Neural progenitor cell (in vitro differentiated cells): ENCODE measurements at regions not wholly inside any gene's neighbourhood (a gene's known extent, or its start where the extent isn't known, plus 50 kb on each side); places are given as distances from the start of the nearest gene placed in this dataset.

Source experiments
- DNase-seq: peaks from one replicate; pipeline ENCODE4 v3.0.0-alpha.2; 2016; ENCODE audit warnings: low spot score
- H2AFZ ChIP-seq: fragments of 200-600 bp; sonication (generic); replicated peaks from 2 replicates; pipeline ENCODE4 v1.6.1; 2016; ENCODE audit warnings: antibody characterized with exemption
- H3F3A ChIP-seq: fragments of 200-600 bp; sonication (generic); 2 replicates; pipeline ENCODE4 v1.6.1; 2016; ENCODE audit warnings: antibody characterized with exemption, low read depth
- H3K27ac ChIP-seq: fragments of 200-600 bp; sonication (generic); 2 replicates; pipeline ENCODE4 v1.5.1; 2016; ENCODE audit warnings: mild to moderate bottlenecking
- H3K27me3 ChIP-seq: fragments of 200-600 bp; sonication (generic); 2 replicates; pipeline ENCODE4 v1.6.1; 2016; ENCODE audit warnings: mild to moderate bottlenecking, moderate library complexity
- H3K36me3 ChIP-seq: fragments of 200-600 bp; sonication (generic); 2 replicates; pipeline ENCODE4 v1.5.1; 2016
- H3K4me1 ChIP-seq: fragments of 200-600 bp; sonication (generic); 2 replicates; pipeline ENCODE4 v1.6.1; 2016; ENCODE audit warnings: mixed run types
- H3K4me2 ChIP-seq: fragments of 200-600 bp; sonication (generic); 2 replicates; pipeline ENCODE4 v1.6.1; 2016
- H3K4me3 ChIP-seq: fragments of 200-600 bp; sonication (generic); 2 replicates; pipeline ENCODE4 v1.5.1; 2016
- H3K79me2 ChIP-seq: fragments of 200-600 bp; sonication (generic); 2 replicates; pipeline ENCODE4 v1.6.1; 2016; ENCODE audit warnings: low read depth
- H3K9ac ChIP-seq: fragments of 200-600 bp; sonication (generic); 2 replicates; pipeline ENCODE4 v1.6.1; 2016
- H3K9me3 ChIP-seq: fragments of 200-600 bp; sonication (generic); 2 replicates; pipeline ENCODE4 v1.5.1; 2016; ENCODE audit warnings: low read depth
- H4K20me1 ChIP-seq: fragments of 200-600 bp; sonication (generic); 2 replicates; pipeline ENCODE4 v1.6.1; 2016; ENCODE audit warnings: low read depth
- H3K27ac Mint-ChIP-seq: 3 replicates; pipeline ENCODE4 v1.8.0; 2021; ENCODE audit warnings: mixed read lengths
- H3K27me3 Mint-ChIP-seq: 2 replicates; pipeline ENCODE4 v1.8.0; 2022; ENCODE audit warnings: low read depth, mild to moderate bottlenecking, inconsistent platforms, moderate library complexity, mixed read lengths; ENCODE audit not compliant: insufficient read depth
- H3K36me3 Mint-ChIP-seq: 3 replicates; pipeline ENCODE4 v1.8.0; 2021; ENCODE audit warnings: mixed read lengths
- H3K4me1 Mint-ChIP-seq: 3 replicates; pipeline ENCODE4 v1.8.0; 2021; ENCODE audit warnings: mixed read lengths
- H3K4me3 Mint-ChIP-seq: 3 replicates; pipeline ENCODE4 v1.8.0; 2021; ENCODE audit warnings: mild to moderate bottlenecking, moderate library complexity, mixed read lengths
- H3K9me3 Mint-ChIP-seq: 3 replicates; pipeline ENCODE4 v1.8.0; 2020; ENCODE audit warnings: mixed read lengths
- EZH2 ChIP-seq: fragments of 200-600 bp; sonication (generic); IDR thresholded peaks from 2 replicates; pipeline ENCODE4 v1.6.1; 2017; ENCODE audit warnings: antibody characterized with exemption, mild to moderate bottlenecking, moderate library complexity
- EZH2phosphoT487 ChIP-seq: fragments of 200-600 bp; sonication (generic); IDR thresholded peaks from 2 replicates; pipeline ENCODE4 v1.6.1; 2017; ENCODE audit warnings: antibody characterized with exemption
- TF ChIP-seq, protein P1 (sequence below): fragments of 200-600 bp; sonication (generic); IDR thresholded peaks from 2 replicates; pipeline ENCODE4 v1.5.1; 2017; ENCODE audit warnings: antibody characterized with exemption, mild to moderate bottlenecking

DNA sequence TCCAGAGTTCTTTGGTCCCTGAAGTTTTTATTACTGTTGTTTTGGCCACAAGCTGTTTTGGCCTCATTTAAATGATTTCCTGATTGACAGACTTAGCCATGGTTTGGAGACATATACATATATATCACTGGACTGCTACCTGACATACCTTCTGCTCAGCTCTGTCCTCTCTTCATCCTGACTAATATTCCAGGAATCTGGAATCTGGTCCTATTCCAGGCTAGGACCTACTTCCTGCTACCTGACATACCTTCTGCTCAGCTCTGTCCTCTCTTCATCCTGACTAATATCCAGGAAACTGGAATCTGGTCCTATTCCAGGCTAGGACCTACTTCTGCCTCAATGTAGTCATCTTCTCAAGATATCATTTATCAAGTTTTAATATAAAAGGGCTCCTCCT is 724.4 kb upstream of the ROBO1 start:
- H3K4me3 ChIP-seq: no peak overlapping the region
- TF ChIP-seq EZH2phosphoT487: no peak
- TF ChIP-seq, protein P1, sequence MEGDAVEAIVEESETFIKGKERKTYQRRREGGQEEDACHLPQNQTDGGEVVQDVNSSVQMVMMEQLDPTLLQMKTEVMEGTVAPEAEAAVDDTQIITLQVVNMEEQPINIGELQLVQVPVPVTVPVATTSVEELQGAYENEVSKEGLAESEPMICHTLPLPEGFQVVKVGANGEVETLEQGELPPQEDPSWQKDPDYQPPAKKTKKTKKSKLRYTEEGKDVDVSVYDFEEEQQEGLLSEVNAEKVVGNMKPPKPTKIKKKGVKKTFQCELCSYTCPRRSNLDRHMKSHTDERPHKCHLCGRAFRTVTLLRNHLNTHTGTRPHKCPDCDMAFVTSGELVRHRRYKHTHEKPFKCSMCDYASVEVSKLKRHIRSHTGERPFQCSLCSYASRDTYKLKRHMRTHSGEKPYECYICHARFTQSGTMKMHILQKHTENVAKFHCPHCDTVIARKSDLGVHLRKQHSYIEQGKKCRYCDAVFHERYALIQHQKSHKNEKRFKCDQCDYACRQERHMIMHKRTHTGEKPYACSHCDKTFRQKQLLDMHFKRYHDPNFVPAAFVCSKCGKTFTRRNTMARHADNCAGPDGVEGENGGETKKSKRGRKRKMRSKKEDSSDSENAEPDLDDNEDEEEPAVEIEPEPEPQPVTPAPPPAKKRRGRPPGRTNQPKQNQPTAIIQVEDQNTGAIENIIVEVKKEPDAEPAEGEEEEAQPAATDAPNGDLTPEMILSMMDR: no peak
- no peak for TF ChIP-seq EZH2
- H3K9ac ChIP-seq: no peak overlapping the region
- no peaks in the 10 kb centered on the region for H3K36me3 Mint-ChIP-seq
- no peak overlapping the region for H3K27ac ChIP-seq
- no peaks in the 10 kb centered on the region for H3K27me3 Mint-ChIP-seq
- no peak for DNase-seq
- no peak overlapping the region for H3K4me3 Mint-ChIP-seq
- no peak overlapping the region for H3K27ac Mint-ChIP-seq
- no peaks in the 10 kb centered on the region for H3K79me2 ChIP-seq
- no peak overlapping the region for H2AFZ ChIP-seq
- H3K4me1 Mint-ChIP-seq: no peaks in the 10 kb centered on the region
- H3K4me2 ChIP-seq: no peak overlapping the region
- H3K36me3 ChIP-seq: no peaks in the 10 kb centered on the region
- H4K20me1 ChIP-seq: no peaks in the 10 kb centered on the region
- no peaks in the 10 kb centered on the region for H3K27me3 ChIP-seq
- H3K4me1 ChIP-seq: no peaks in the 10 kb centered on the region
- no peaks in the 10 kb centered on the region for H3F3A ChIP-seq
- H3K9me3 ChIP-seq: no peaks in the 10 kb centered on the region
- H3K9me3 Mint-ChIP-seq: no peaks in the 10 kb centered on the region

DNA sequence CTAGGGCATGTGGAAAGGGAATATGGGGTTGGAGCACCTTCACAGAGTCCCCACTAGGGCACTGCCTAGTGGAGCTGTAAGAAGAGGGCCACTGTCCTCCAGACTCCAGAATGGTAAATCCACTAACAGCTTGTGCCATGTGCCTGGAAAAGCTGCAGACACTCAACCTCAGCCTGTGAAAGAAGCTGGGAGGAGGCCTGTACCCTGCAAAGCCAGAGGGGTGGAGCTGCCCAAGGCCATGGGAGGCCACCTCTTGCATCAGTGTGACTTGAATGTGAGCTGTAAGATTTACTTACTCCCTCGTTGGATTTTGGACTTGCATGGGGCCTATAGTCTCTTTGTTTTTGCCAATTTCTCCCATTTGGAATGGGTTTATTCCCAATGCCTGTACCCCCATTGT is 705.2 kb upstream of the ROBO1 start:
- Mint-ChIP-seq H3K9me3 (no peaks in the 10 kb centered on the region), H3K4me1 (no peaks in the 10 kb centered on the region), H3K27me3 (no peaks in the 10 kb centered on the region), H3K36me3 (no peaks in the 10 kb centered on the region), H3K27ac (no peak overlapping the region), H3K4me3 (no peak overlapping the region)
- H4K20me1 ChIP-seq: no peaks in the 10 kb centered on the region
- H2AFZ ChIP-seq: no peak overlapping the region
- no peak overlapping the region for H3K4me2 ChIP-seq
- DNase-seq: no peak
- H3F3A ChIP-seq: no peaks in the 10 kb centered on the region
- H3K9ac ChIP-seq: no peak overlapping the region
- H3K27me3 ChIP-seq: no peaks in the 10 kb centered on the region
- no peak overlapping the region for H3K4me3 ChIP-seq
- TF ChIP-seq EZH2phosphoT487: no peak
- no peak for TF ChIP-seq EZH2
- TF ChIP-seq, protein P1: no peak
- H3K9me3 ChIP-seq: no peaks in the 10 kb centered on the region
- H3K36me3 ChIP-seq: no peaks in the 10 kb centered on the region
- no peaks in the 10 kb centered on the region for H3K79me2 ChIP-seq
- H3K4me1 ChIP-seq: no peaks in the 10 kb centered on the region
- H3K27ac ChIP-seq: no peak overlapping the region

DNA sequence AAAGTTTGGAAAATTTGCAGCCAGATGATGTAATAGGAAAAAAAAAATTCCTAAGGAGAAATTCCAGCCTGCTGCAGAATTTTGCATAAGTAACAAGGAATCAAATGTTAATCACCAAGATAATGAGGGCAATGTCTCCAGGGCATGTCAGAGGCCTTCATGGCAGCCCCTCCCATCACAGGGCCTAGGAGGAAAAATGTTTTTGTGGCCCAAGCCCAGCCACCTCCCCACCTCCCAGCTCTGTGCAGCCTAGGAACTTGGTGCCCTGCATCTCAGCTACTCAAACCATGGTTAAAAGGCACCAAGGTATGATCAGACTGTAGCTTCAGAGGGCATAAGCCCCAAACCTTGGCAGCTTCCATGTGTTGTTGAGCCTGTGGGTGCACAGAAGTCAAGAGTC is 704.7 kb upstream of the ROBO1 start:
- Mint-ChIP-seq H3K27ac (no peak overlapping the region), H3K4me1 (no peaks in the 10 kb centered on the region), H3K27me3 (no peaks in the 10 kb centered on the region), H3K9me3 (no peaks in the 10 kb centered on the region), H3K4me3 (no peak overlapping the region), H3K36me3 (no peaks in the 10 kb centered on the region)
- Histone ChIP-seq H3K9me3 (no peaks in the 10 kb centered on the region), H2AFZ (no peak overlapping the region), H3K9ac (no peak overlapping the region), H3K36me3 (no peaks in the 10 kb centered on the region), H3K79me2 (no peaks in the 10 kb centered on the region), H3K4me3 (no peak overlapping the region), H3K27ac (no peak overlapping the region), H4K20me1 (no peaks in the 10 kb centered on the region), H3K4me2 (no peak overlapping the region), H3F3A (no peaks in the 10 kb centered on the region), H3K4me1 (no peaks in the 10 kb centered on the region), H3K27me3 (no peaks in the 10 kb centered on the region)
- TF ChIP-seq EZH2 (no peak), EZH2phosphoT487 (no peak)
- TF ChIP-seq, protein P1: no peak
- DNase-seq: no peak

DNA sequence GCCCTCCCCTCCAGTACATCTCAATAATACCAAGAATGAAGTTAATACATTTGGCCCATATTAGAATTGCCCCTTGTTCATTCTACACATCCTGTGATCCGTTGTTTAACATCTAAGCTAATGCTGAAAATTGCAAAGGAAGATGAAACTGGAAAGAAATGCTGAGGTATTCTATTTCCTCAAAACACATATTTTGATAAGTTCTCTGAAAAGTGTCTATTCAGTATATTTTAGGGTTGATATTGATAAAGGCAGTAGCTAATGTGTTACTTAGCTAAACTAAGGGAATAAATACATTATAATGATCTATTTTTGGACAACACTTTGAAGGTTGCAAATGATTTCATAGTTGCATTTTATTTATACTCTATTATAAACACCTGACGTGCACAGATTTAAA is 702.6 kb upstream of the ROBO1 start:
- no peaks in the 10 kb centered on the region for H3K9me3 ChIP-seq
- TF ChIP-seq, protein P1: no peak
- TF ChIP-seq EZH2 (no peak), EZH2phosphoT487 (no peak)
- Mint-ChIP-seq H3K27ac (no peak overlapping the region), H3K36me3 (no peaks in the 10 kb centered on the region), H3K9me3 (no peaks in the 10 kb centered on the region), H3K4me3 (no peak overlapping the region), H3K27me3 (no peaks in the 10 kb centered on the region), H3K4me1 (no peaks in the 10 kb centered on the region)
- H3F3A ChIP-seq: no peaks in the 10 kb centered on the region
- no peaks in the 10 kb centered on the region for H3K4me1 ChIP-seq
- H3K27me3 ChIP-seq: no peaks in the 10 kb centered on the region
- no peaks in the 10 kb centered on the region for H3K36me3 ChIP-seq
- no peaks in the 10 kb centered on the region for H3K79me2 ChIP-seq
- no peak overlapping the region for H3K27ac ChIP-seq
- H2AFZ ChIP-seq: no peak overlapping the region
- no peaks in the 10 kb centered on the region for H4K20me1 ChIP-seq
- no peak overlapping the region for H3K4me2 ChIP-seq
- no peak overlapping the region for H3K9ac ChIP-seq
- H3K4me3 ChIP-seq: no peak overlapping the region
- no peak for DNase-seq
